ENCODE measurements at regions not wholly inside any gene's neighbourhood (a gene's known extent, or its start where the extent isn't known, plus 50 kb on each side); places are given as distances from the start of the nearest gene placed in this dataset.

DNA sequence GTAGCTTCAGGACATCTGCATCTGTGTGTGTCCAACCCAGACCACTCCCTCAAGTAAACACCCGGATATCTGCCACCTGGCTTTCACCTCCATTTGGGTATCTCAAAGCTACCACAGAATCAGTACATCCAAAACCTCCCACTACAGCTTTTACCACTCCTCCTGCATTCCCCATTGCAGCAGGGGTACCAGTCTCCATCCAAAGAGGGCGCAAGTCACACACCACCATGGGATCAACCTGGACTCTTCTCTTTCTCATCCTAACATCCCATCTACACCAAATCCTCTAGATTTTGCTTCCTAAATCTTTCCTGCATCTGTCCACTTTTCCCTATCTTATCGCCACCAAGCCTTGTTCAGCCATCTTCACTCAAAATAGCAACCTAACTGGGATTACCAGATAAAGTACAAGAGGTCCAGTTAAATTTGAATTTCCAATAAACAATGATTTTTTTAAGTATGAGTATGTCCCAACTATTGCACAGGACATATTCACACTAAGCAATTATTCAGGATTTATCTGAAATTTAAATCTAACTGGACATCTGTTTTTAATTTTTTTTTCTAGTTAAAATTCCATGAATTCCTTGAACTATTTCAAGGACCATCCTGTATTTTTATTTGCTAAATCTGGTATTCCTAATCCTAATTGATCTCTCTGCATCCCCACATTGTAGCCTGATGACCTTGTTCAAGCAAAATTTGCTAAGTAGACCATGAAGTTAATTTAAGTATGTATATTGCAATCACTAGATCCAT is 164.3 kb upstream of the MLN start:
- no peak for DNase-seq

GRCh38 chr6:33967265-33967767 is 163.5 kb upstream of the MLN start:
- DNase-seq = no peak

DNA sequence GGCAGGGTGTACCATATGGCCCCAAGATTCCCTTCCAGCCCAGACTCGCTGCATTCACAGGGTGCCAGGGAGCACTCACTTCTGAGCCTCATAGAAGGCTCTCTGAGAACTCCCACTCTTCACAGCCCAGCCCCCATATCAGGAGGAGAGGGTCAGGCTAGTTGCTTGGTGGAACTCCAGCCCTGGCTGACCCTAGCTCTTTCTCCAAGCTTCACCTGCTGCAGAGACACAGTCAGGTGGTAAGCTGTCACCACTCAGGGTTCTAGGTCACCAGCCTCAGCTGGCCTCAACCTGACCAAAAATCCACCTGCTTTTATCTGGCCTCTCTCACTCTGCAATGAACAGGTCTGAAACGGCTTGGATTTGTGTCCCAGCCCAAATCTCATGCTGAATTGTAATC is 162.7 kb upstream of the MLN start:
- no peak for DNase-seq

DNA sequence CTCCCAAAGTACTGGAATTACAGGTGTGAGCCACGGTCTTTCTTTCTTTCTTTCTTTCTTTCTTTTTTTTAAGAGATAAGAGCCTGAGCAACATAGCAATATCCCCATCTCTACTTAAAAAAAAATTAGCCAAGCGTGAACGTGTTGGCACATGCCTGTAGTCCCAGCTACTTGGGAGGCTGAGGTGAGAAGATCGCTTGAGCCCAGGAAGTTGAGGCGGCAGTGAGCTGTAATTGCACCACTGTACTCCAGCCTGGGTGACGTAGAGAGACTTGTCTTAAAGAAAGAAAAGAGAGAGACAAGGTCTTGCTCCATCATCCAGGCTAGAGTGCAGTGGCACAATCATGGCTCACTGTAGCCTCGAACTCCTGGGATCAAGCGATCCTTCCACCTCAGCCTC is 162.0 kb upstream of the MLN start:
- DNase-seq = no peak

- DNase-seq = no peak
Observed at GRCh38 chr6:33964387-33964786, 160.6 kb upstream of the MLN start.

DNA sequence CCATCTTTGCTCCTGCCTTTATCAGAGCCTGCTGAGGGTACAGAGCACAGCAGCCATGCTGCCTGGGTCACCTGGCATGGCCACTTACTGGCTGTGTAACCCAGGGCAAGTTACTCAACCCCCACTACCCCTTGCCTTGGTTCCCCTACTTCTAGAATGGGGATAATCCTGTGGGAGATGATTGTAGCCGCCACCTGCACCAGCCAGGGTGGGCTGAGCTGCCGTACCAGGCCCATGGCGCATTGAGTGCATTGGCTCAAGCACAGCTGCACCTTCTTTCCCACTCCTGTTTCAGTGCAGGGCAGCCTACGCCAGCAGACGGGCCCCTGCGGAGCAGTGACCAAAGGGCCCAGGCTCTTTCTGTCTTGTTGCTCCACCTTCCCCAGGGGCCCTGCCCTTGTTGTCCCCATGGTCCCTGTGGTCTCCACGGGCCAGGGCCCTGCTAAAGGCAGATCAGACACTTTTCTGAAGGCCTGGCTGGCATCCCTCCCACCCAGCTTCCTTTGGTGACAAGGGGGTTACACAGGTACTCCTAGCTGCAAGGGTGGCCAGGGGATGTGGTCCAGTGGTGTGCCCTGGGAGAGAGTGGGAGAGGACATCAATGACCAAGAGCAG is 159.4 kb upstream of the MLN start:
- no peak for DNase-seq

DNA sequence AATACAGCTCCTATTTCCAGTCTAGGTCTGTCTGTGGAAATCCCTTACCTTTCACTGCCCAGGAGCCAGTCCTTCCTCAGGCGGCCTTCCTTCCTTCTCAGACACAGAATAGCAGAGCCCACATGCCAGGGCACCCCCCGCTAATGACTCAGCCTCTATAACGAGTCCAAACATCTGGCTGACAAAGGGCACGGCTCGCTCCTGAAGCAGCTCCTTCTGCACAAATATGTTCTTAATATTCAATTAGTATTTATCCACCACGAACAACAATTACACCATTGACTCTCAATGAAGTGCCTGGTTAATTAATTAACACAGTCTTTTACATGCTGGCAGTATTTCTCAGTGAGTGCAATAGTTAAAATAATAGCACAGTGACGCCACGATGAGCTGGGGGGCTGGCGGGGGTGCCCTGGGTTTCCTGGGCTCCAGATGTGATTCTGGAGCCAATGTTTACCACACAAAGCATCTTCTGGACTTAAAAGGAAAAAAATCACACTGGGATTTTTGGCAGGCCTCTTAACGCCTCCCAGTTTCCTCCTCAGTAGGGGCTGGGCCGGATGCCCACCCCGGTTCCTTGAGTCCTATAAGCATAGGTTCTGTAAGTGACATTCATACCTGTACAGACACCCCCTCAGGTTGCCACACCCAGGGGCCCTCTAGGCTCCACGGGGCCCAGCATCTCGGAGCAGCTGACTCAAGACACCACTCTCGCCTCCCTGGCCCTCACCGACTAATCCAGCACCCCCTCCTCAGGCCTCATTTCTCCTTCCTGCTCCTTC is 158.6 kb upstream of the MLN start:
- no peak for DNase-seq

DNA sequence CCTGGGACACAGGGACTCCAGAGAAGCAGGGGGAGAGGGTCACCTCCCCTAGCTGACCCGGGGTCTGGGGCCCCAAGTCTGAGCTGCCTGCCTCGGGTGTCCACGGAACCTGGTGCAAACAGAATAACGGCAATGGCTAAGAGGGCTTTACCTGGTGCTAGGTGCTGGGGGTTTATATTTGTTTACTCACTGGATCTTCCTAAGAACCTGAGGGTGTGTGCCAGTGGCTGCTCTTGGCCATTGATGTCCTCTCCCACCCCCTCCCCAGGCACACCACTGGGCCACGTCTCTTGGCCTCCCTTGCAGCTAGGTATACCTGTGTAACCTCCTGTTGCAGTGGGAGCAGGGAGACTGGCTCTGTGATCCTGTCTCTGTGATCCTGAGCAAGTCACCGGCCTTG is 157.9 kb upstream of the MLN start:
- DNase-seq = no peak

GRCh38 chr6:33960345-33961313 is 156.8 kb upstream of the MLN start:
- no peak for DNase-seq

- no peak for DNase-seq
Observed at GRCh38 chr6:33959661-33960344, 156.0 kb upstream of the MLN start.

GRCh38 chr6:33959329-33959651 is 155.5 kb upstream of the MLN start:
- DNase-seq = no peak

- peak; percentile 3 for DNase-seq
Observed at GRCh38 chr6:33958526-33959328, 154.9 kb upstream of the MLN start.

GRCh38 chr6:33957892-33958525 is 154.2 kb upstream of the MLN start:
- no peak for DNase-seq

- DNase-seq = no peak
Observed at GRCh38 chr6:33957131-33957891, 153.5 kb upstream of the MLN start.

- no peak for DNase-seq
Observed at GRCh38 chr6:33956206-33956605, 152.4 kb upstream of the MLN start.

DNA sequence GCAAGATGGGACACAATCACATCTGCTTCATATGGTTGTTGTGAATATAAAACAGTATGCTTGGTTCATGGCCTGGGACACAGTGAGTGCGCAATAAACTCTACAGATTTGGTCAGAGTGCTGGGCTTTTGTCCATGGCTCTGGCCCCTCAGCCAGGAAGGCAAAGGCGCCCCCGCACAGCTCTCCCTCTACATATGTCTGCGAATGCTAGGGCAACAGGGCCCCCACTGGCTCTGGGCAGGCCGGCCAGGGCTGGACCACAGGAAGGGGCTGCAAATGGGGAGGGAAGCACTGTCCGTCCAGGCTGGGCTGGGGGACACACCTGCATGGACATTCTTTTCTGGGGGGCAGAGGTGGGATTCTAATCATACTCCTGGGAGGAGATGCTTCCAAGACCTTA is 151.8 kb upstream of the MLN start:
- no peak for DNase-seq

GRCh38 chr6:33954453-33954852 is 150.7 kb upstream of the MLN start:
- no peak for DNase-seq

DNA sequence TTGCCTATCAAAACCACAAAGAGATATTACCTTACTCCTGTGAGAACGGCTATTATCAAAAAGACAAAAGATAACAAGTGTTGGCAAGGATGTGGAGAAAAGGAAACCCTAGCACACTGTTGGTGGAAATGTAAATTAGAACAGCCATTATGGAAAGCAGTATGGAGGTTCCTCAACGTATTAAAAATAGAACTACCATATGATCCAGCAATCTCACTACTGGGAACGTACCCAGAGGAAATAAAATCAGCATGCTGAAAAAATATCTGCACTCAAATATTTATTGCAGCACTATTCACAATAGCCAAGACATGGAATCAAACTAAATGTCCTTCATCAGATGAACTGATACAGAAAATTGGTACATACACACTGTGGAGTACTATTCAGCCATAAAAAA is 149.4 kb upstream of the MLN start:
- no peak for DNase-seq

DNA sequence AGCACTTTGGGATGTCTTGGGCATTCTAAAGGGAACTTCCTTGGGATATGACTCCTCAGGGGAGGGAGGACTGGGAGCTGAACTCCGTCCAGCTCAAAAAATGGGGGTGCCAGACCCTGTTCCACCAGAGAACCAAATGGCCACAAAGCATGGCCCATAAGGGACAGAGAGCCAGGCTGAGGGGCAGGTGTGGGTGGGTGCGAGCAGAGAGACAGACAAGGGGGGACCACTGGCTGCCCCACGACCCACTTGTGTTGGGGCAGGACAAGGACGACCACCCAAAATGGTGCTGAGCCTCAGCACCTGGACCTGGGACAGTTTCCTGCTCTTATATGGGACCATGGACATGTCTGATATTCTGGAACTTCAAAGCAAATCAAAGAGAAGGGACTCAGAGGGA is 148.2 kb upstream of the MLN start:
- DNase-seq = no peak

Measured in CD4-positive, alpha-beta T cell treated with Interleukin-17A for 1 hour (primary cell).